Osteoblast (primary cell): ENCODE measurements at regions not wholly inside any gene's neighbourhood (a gene's known extent, or its start where the extent isn't known, plus 50 kb on each side); places are given as distances from the start of the nearest gene placed in this dataset.

Experiments used
- DNase-seq: peaks from one replicate; pipeline ENCODE4 v3.0.0; 2011; ENCODE audit warnings: low spot score, mixed read lengths; ENCODE audit not compliant: insufficient read length; ENCODE audit errors: missing footprints
- H2AFZ ChIP-seq: 2 replicates; pipeline ENCODE4 v1.6.0; 2011; ENCODE audit warnings: mild to moderate bottlenecking, low read length
- H3K27ac ChIP-seq: 2 replicates; pipeline ENCODE4 v1.5.1; 2011; ENCODE audit warnings: mild to moderate bottlenecking, low read depth, low read length, moderate library complexity
- H3K27me3 ChIP-seq: 2 replicates; pipeline ENCODE4 v1.6.0; 2012; ENCODE audit warnings: mild to moderate bottlenecking, control low read depth, inconsistent platforms, low read length, moderate library complexity; ENCODE audit not compliant: insufficient read depth
- H3K36me3 ChIP-seq: 2 replicates; pipeline ENCODE4 v1.5.1; 2011; ENCODE audit warnings: mild to moderate bottlenecking, low read length, control low read depth, moderate library complexity; ENCODE audit not compliant: insufficient read depth
- H3K4me1 ChIP-seq: 2 replicates; pipeline ENCODE4 v1.5.1; 2011; ENCODE audit warnings: mild to moderate bottlenecking, low read length, control low read depth, moderate library complexity; ENCODE audit not compliant: insufficient read depth
- H3K4me2 ChIP-seq: 2 replicates; pipeline ENCODE4 v1.6.0; 2011; ENCODE audit warnings: mild to moderate bottlenecking, low read length; ENCODE audit not compliant: insufficient read depth
- H3K4me3 ChIP-seq: fragments of 200-600 bp; sonication (generic); 3 replicates; pipeline ENCODE4 v1.5.1; 2012; ENCODE audit warnings: mild to moderate bottlenecking, low read length, inconsistent platforms; ENCODE audit not compliant: insufficient read depth
- H3K79me2 ChIP-seq: 2 replicates; pipeline ENCODE4 v1.6.0; 2012; ENCODE audit warnings: mild to moderate bottlenecking, low read length, control low read depth, inconsistent platforms; ENCODE audit not compliant: insufficient read depth
- H3K9me3 ChIP-seq: 2 replicates; pipeline ENCODE4 v1.5.1; 2011; ENCODE audit warnings: low read depth, low read length, control low read depth
- H4K20me1 ChIP-seq: 2 replicates; pipeline ENCODE4 v1.6.0; 2012; ENCODE audit warnings: mild to moderate bottlenecking, low read length, control low read depth; ENCODE audit not compliant: insufficient read depth
- CTCF ChIP-seq: IDR thresholded peaks from 2 replicates; pipeline ENCODE4 v1.5.1; 2011; ENCODE audit warnings: mild to moderate bottlenecking, low read depth, low read length, moderate library complexity; ENCODE audit errors: extremely low read depth

- Histone ChIP-seq H3K4me1 (no peaks in the 10 kb centered on the region), H3K79me2 (no peaks in the 10 kb centered on the region), H4K20me1 (no peaks in the 10 kb centered on the region), H2AFZ (no peak overlapping the region), H3K4me2 (no peak overlapping the region), H3K36me3 (no peaks in the 10 kb centered on the region), H3K9me3 (no peaks in the 10 kb centered on the region), H3K27ac (no peak overlapping the region), H3K4me3 (no peak overlapping the region), H3K27me3 (no peaks in the 10 kb centered on the region)
- no peak for TF ChIP-seq CTCF
- no peak for DNase-seq
Measured at GRCh38 chr11:127191689-127192088, 191.1 kb upstream of the KIRREL3 start.

DNA sequence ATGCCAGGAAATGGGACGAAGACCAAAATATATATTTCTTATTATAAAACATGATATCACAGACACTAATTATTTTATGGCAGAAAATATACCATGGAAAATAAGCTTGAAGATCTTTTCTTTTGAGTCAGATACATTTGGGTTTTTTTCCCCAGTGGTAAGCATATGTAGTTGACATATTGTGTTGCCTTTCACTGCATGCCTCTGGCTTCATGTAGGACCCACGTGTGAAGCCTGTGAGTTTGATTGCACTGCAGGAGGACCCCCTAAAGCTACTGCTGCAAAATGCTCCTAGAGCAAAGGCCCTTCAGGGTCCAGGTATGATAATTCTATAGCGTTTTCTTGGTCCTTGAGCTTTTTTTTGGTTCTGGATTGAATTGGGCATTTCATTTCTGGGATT is 190.7 kb upstream of the KIRREL3 start:
- no peaks in the 10 kb centered on the region for H3K27me3 ChIP-seq
- H3K27ac ChIP-seq, result no peak overlapping the region
- H2AFZ ChIP-seq, result no peak overlapping the region
- no peaks in the 10 kb centered on the region for H4K20me1 ChIP-seq
- no peak for TF ChIP-seq CTCF
- H3K4me1 ChIP-seq, result no peaks in the 10 kb centered on the region
- H3K79me2 ChIP-seq, result no peaks in the 10 kb centered on the region
- no peak overlapping the region for H3K4me3 ChIP-seq
- H3K36me3 ChIP-seq, result no peaks in the 10 kb centered on the region
- H3K4me2 ChIP-seq, result no peak overlapping the region
- no peak for DNase-seq
- H3K9me3 ChIP-seq, result no peaks in the 10 kb centered on the region

DNA sequence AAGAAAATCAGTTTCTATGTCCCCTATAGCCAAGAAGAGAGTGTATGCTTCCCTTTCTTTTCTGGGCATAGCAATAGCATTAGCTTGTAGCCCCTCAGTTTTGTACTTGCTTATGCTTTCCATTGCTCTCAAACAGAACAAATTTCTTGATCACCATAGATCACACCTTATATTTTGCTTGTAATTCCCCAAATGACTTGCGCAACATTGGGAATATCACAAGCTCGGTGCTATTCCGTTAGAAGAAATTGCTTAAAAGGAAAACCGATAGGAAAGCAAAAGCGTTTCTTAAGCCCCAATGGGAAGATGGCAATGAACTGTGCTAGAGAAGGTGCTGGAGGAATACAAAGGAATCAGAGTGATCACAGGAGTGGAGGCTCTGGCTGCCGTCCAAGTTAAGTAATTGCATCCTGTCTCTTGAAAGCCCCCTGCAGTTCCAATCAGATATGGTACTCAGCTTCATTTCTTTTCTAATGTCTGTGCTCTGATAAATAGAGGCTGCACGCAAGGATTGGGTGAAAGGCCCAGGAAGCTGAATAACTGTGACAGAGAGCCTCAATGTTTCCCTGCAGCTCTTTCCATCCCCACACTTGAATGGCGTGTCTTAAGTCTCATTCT is 182.1 kb upstream of the KIRREL3 start:
- H2AFZ ChIP-seq, result no peak overlapping the region
- no peak overlapping the region for H3K27ac ChIP-seq
- H3K27me3 ChIP-seq, result no peaks in the 10 kb centered on the region
- no peak for TF ChIP-seq CTCF
- no peaks in the 10 kb centered on the region for H3K36me3 ChIP-seq
- H3K4me3 ChIP-seq, result no peak overlapping the region
- H4K20me1 ChIP-seq, result no peaks in the 10 kb centered on the region
- DNase-seq, result no peak
- H3K4me1 ChIP-seq, result no peaks in the 10 kb centered on the region
- no peaks in the 10 kb centered on the region for H3K79me2 ChIP-seq
- H3K9me3 ChIP-seq, result no peaks in the 10 kb centered on the region
- H3K4me2 ChIP-seq, result no peak overlapping the region

GRCh38 chr11:127157225-127157624 is 156.7 kb upstream of the KIRREL3 start:
- Histone ChIP-seq H3K79me2 (no peaks in the 10 kb centered on the region), H4K20me1 (no peaks in the 10 kb centered on the region), H3K4me2 (no peak overlapping the region), H3K9me3 (no peaks in the 10 kb centered on the region), H3K4me1 (no peaks in the 10 kb centered on the region), H3K27me3 (no peaks in the 10 kb centered on the region), H3K4me3 (no peak overlapping the region), H2AFZ (no peak overlapping the region), H3K27ac (no peak overlapping the region), H3K36me3 (no peaks in the 10 kb centered on the region)
- no peak for TF ChIP-seq CTCF
- no peak for DNase-seq
